Adipocyte (in vitro differentiated cells): ENCODE measurements at regions not wholly inside any gene's neighbourhood (a gene's known extent, or its start where the extent isn't known, plus 50 kb on each side); places are given as distances from the start of the nearest gene placed in this dataset.

Experiments used
- DNase-seq: peaks from one replicate; pipeline ENCODE4 v3.0.0-alpha.2; 2015; ENCODE audit warnings: low read depth
- H3K27me3 ChIP-seq: replicated peaks from 2 replicates; pipeline ENCODE4 v1.7.0; 2013; ENCODE audit warnings: mild to moderate bottlenecking, low read length, moderate library complexity; ENCODE audit not compliant: control insufficient read depth, insufficient read depth
- H3K36me3 ChIP-seq: 2 replicates; pipeline ENCODE4 v1.7.0; 2013; ENCODE audit warnings: low read length, mild to moderate bottlenecking, moderate library complexity; ENCODE audit not compliant: control insufficient read depth, insufficient read depth, severe bottlenecking
- H3K4me1 ChIP-seq: 2 replicates; pipeline ENCODE4 v1.7.0; 2013; ENCODE audit warnings: mild to moderate bottlenecking, low read length, moderate library complexity; ENCODE audit not compliant: control insufficient read depth, insufficient read depth
- H3K4me3 ChIP-seq: 2 replicates; pipeline ENCODE4 v1.7.0; 2013; ENCODE audit warnings: mild to moderate bottlenecking, low read length, moderate library complexity
- H3K9ac ChIP-seq: 2 replicates; pipeline ENCODE4 v1.7.0; 2013; ENCODE audit warnings: mild to moderate bottlenecking, low read length, moderate library complexity
- H3K9me3 ChIP-seq: 2 replicates; pipeline ENCODE4 v1.7.0; 2013; ENCODE audit warnings: mild to moderate bottlenecking, low read length, moderate library complexity; ENCODE audit not compliant: control insufficient read depth

DNA sequence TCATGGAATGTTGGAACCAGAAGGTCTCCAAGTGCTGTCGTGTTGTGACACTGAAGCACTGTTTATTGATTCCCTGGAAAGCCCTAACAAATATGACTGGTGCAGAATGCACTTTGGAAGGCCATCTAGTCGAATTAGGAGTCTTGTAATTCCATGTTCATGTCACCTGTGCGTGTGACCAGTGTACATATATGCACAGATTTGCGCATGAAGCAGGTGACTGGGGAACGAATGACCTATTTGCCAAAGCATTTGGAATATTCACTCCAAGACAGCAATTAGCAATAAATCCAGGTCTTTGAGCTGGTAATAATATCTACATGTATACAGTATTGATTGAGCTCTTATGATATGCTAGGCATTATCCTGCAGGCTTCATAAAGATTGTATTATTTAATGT is 177.5 kb upstream of the PFN2 start:
- Histone ChIP-seq H3K36me3 (no peaks in the 10 kb centered on the region), H3K27me3 (no peaks in the 10 kb centered on the region)
- DNase-seq = no peak

DNA sequence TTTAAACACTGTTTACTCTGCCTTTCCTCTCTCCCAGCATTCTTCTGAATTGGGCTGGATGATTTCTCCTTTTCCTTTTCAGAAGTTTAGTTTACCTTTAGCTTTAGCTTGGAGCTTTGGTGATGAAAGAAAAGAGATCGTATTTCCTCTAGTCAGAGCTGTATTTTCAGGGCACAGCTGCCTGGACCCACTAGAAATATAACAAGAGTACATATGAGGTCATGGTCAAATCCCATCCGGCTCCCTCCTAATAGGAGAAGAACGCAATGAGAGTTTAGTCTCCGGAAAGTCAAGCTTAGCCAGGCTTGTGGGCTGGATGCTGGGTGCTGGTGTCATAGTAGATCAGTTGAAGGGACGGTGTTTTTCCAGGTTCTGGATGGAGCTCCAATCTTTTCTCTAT is 177.1 kb upstream of the PFN2 start:
- Histone ChIP-seq H3K36me3 (no peaks in the 10 kb centered on the region), H3K9me3 (no peaks in the 10 kb centered on the region), H3K9ac (no peak overlapping the region), H3K27me3 (no peaks in the 10 kb centered on the region), H3K4me1 (peaks cover 44% of the 10 kb centered on the region), H3K4me3 (peak overlapping the region; percentile 1)
- DNase-seq = peak; percentile 83

More for the DNA sequence above, 177.5 kb upstream of the PFN2 start:
- no peak overlapping the region for H3K4me3 ChIP-seq
- peaks cover 44% of the 10 kb centered on the region for H3K4me1 ChIP-seq
- no peak overlapping the region for H3K9ac ChIP-seq
- no peaks in the 10 kb centered on the region for H3K9me3 ChIP-seq

DNA sequence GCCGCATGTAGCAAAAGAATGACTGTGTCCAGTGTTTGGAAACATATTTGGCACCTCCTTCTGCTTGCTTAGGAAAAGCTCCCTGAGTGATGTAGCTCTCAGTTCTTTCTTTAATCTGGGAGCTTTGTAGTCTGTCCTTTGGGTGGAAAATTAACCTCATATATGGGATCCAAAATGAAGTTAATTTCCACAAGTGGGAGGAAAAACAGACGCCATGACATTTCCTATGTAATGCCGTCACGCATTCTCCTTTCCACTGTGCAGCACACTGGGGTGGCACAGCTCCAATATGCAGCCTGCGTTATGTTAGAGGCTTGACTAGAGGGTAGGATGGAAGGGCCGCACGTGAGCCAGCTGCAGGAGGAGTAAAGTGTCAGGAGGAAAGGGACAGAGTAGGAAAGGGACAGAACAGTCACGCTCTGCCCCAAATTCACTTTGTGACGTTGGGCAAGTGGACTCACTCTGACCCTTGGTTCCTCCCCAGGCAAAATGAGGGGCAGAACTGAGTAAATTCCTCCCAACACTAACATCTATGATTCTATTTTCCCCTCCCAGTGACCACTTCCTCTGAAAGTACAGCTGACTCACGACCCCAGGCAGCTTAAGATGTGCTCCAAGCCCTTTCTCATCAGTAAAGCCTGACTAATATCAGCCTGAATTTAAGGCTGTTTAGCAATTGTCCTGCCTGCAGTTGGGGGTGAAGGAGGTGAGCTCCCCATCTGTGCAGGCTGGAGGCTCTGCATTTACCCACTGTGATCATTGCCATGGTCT is 176.5 kb upstream of the PFN2 start:
- Histone ChIP-seq H3K27me3 (no peaks in the 10 kb centered on the region), H3K9me3 (no peaks in the 10 kb centered on the region), H3K36me3 (no peaks in the 10 kb centered on the region), H3K4me3 (peak overlapping the region; percentile 1), H3K9ac (peak overlapping the region; percentile 8), H3K4me1 (peaks cover 44% of the 10 kb centered on the region)
- DNase-seq = peak; percentile 78

DNA sequence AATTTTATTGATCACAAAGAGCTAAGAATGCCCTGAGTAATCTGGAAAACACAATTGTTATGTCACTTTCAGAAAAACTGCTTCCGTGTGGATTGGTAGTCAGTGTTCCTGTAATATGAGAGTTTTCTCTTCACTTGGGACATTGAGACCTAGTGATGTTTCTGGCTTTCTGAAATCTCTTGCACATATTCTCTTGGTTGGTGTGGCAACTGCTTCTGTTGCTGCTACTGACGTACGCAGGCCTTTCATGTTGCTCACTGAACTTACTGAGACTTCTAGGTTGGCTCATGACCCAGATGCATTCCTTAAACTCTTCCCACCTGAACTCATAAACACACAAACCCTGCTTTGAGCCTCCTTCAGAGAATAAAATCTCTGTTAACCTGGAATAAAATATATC is 175.0 kb upstream of the PFN2 start:
- Histone ChIP-seq H3K4me3 (no peak overlapping the region), H3K9ac (no peak overlapping the region), H3K36me3 (no peaks in the 10 kb centered on the region), H3K27me3 (no peaks in the 10 kb centered on the region), H3K9me3 (no peaks in the 10 kb centered on the region), H3K4me1 (peaks cover 40% of the 10 kb centered on the region)
- no peak for DNase-seq

DNA sequence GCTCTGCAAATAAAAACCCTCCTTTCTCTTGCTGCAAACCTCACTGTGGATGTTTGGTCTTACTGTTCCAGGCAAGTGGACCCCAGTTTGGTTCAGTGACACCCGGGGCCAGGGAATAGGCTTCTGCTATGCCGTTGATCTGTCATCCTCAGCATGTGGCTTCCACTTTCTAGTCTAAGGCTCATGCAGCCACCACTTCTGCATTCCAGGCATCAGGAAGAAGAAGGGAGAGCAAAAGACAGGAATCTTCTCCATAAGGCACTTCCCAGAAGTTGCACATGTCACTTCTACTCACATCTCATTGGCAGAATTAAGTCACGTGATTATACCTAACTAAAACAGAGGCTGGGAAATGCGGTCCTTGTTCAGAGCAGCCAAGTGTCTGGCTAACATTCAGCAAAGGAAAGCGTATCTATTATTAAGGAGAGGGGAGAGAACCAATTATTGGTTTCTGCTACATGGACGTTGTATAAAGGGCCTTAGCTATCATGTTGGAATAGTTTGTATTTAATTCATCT is 173.6 kb upstream of the PFN2 start:
- Histone ChIP-seq H3K36me3 (no peaks in the 10 kb centered on the region), H3K4me1 (peaks cover 26% of the 10 kb centered on the region), H3K27me3 (no peaks in the 10 kb centered on the region), H3K9me3 (no peaks in the 10 kb centered on the region), H3K4me3 (no peak overlapping the region), H3K9ac (no peak overlapping the region)
- DNase-seq = no peak

DNA sequence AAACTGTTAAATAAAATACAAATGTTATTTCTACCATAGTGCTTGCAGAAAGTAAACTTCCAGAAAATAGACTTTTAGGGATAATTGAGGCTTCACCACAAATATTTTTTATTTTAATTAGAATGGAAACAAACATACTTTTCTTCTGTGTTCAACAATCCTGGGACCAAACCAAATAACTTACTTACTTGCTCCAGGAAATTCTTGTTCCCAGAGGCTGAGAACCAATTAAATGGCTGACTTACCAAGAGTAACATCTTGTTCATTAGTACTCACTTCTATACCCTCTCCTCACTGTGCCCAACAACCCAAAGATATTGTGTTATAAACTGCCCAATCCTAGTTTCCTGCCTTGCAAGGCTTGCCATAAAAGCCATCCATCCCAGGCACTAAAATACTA is 172.2 kb upstream of the PFN2 start:
- peak; percentile 7 for DNase-seq
- Histone ChIP-seq H3K4me1 (peaks cover 13% of the 10 kb centered on the region), H3K36me3 (no peaks in the 10 kb centered on the region), H3K9ac (no peak overlapping the region), H3K4me3 (no peak overlapping the region), H3K9me3 (no peaks in the 10 kb centered on the region), H3K27me3 (no peaks in the 10 kb centered on the region)

DNA sequence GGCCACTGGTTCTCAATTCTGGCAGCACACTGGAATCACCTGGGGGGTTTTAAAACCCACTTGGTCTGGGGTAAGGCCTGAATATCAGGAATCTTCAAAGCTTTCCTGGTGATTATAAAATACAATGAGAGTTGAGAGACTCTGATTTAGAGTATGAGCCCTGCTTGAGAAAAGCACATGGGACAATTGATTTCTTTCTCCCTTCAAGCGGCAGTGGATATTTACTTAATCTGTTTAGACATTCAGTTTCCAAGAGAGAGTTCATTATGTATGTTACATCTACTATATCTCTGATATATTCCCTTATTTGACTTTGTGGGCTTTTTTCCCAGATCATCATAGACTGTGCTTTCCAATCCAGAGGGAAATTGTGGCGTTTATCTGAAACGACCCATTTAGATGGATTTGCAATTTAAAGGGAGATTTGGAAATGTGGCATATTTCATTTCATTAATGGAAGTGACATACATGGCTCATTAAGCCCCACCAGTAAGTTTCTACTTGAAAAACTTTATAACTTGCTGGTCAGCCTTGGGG is 171.2 kb upstream of the PFN2 start:
- Histone ChIP-seq H3K27me3 (no peaks in the 10 kb centered on the region), H3K4me1 (peaks cover 2% of the 10 kb centered on the region), H3K9ac (no peak overlapping the region), H3K36me3 (no peaks in the 10 kb centered on the region), H3K9me3 (no peaks in the 10 kb centered on the region), H3K4me3 (no peak overlapping the region)
- no peak for DNase-seq

DNA sequence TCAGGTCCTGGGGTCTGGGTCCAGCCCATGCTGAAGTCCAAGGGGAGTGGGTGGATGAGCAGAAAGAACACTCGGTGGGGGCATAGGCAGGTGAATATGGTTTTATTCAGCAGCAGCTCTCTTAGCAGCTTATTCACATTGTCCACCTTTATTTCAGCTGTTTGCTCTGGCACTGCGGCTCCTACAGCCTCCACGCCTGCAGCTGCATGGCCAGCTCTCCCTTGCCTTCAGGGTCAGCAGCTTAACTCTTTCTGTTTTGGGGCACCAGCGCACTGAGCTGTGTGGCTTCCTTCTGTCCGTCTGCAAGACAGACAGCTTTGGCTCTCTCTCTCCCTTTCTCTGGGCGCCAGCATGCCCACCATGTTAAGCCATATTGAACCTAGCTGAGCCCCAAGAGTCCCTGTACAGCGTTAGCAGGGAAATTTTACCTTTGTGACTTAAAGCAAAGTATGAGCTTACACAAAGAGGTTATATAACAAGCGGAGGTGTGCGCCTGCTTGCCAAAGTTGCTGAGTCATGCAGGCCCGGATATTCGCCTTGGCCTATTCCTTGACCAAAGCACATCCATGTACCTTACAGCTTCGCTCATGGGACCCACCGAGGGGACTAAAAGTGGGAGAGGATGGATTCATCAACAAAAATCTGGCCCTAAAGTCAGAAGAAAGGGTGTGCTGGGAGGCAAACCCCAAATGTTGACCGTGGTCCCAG is 170.1 kb upstream of the PFN2 start:
- no peaks in the 10 kb centered on the region for H3K27me3 ChIP-seq
- no peak overlapping the region for H3K9ac ChIP-seq
- DNase-seq = no peak
- no peaks in the 10 kb centered on the region for H3K9me3 ChIP-seq
- H3K4me3 ChIP-seq = no peak overlapping the region
- peaks cover 3% of the 10 kb centered on the region for H3K4me1 ChIP-seq
- no peaks in the 10 kb centered on the region for H3K36me3 ChIP-seq

DNA sequence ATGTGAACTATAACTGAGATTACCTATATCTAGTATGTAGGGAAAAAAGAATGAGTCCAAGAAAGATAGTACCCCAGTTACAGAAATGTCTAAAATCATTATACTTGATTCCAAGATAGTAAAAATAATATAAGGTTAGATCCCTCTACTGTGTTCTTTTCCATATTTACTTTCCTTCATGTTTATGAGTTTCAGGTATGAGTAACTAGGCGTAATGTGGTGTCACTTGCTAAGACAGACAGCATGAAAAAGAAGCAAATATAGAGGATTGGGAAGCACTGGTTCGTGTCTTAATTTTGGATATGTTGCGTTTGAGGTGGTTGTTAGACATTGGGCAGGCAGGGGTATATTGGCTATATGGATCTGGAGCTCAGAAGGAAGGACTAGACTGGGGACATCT is 168.1 kb upstream of the PFN2 start:
- H3K4me1 ChIP-seq = peaks cover 13% of the 10 kb centered on the region
- DNase-seq = no peak
- no peak overlapping the region for H3K4me3 ChIP-seq
- no peak overlapping the region for H3K9ac ChIP-seq
- no peaks in the 10 kb centered on the region for H3K9me3 ChIP-seq
- no peaks in the 10 kb centered on the region for H3K36me3 ChIP-seq
- H3K27me3 ChIP-seq = no peaks in the 10 kb centered on the region

DNA sequence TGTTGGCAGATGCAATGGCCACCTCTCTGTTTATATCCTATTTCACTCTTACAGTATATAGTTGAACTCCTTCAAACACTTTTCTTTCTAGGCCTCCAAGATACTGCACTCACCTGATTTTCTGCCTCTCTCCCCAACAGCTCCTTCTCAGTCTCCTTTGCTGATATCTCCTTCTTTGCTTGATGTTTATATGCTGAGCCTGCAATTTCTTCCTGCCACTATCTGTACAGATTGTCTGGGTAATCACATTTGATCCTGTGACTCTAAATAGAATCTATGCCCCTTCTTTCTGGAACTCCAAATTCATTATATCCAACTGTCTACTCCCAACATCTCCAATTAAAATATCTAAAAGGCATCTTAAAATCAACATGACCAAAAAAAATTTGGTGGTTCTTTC is 165.5 kb upstream of the PFN2 start:
- no peak overlapping the region for H3K9ac ChIP-seq
- no peak for DNase-seq

DNA sequence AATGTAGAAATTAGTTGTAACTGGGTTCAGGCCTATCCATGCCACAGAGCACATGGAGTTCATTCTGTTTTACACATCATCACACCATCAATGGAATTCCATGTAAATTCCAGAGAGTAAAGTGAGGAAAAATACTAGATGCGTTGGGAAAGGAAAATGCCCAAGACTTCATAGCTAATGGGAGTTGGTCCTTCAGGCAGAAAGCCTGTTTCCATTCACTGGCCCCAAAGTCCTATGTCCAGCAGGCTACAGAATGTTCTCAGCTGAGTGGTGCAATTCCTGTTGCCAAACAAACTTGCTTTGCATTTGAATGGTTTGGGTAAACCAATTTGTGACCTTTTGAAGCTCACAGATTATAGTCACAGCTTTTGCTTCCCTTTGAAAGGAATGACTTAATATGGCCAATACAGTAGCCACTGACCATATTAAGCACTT is 164.6 kb upstream of the PFN2 start:
- Histone ChIP-seq H3K36me3 (no peaks in the 10 kb centered on the region), H3K4me3 (no peak overlapping the region)

More for the DNA sequence above, 165.5 kb upstream of the PFN2 start:
- Histone ChIP-seq H3K4me3 (no peak overlapping the region), H3K27me3 (no peaks in the 10 kb centered on the region), H3K9me3 (no peaks in the 10 kb centered on the region), H3K36me3 (no peaks in the 10 kb centered on the region), H3K4me1 (peaks cover 13% of the 10 kb centered on the region)

More for the DNA sequence above, 164.6 kb upstream of the PFN2 start:
- H3K9me3 ChIP-seq = no peaks in the 10 kb centered on the region
- H3K4me1 ChIP-seq = peaks cover 13% of the 10 kb centered on the region
- H3K27me3 ChIP-seq = peaks cover 7% of the 10 kb centered on the region
- peak; percentile 47 for DNase-seq
- no peak overlapping the region for H3K9ac ChIP-seq
